HFF-Myc (cell line): ENCODE measurements at regions not wholly inside any gene's neighbourhood (a gene's known extent, or its start where the extent isn't known, plus 50 kb on each side); places are given as distances from the start of the nearest gene placed in this dataset.

Source experiments
- DNase-seq: peaks from one replicate; pipeline ENCODE4 v3.0.0-alpha.2; 2011; ENCODE audit warnings: low read depth; ENCODE audit errors: extremely low read depth
- H3K4me3 ChIP-seq: replicated peaks from 2 replicates; pipeline ENCODE4 v1.5.1; 2011; ENCODE audit warnings: low read depth, mild to moderate bottlenecking, control low read depth, low read length
- TF ChIP-seq, protein P1 (sequence below): IDR thresholded peaks from 2 replicates; pipeline ENCODE4 v1.5.1; 2012; ENCODE audit warnings: mild to moderate bottlenecking, low read depth, low read length, control low read depth; ENCODE audit errors: missing control alignments

DNA sequence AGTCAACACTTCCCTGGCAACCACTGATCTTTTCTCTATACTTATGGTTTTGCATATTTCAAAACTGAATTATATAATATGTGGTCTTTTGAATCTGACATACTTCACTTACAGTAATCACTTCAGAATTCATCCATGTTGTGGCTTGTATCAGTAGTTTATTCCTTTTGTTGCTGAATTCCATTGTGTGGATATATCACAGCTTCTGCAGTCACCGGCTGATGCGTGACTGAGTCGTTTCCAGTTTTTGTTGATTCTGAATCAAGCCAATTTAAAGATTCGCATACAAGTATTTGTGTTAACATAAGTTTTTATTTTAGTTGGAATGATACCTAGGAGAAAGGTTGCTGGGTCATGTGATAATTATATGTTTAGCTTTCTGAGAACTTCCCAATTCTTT, 672.5 kb upstream of the ANKRD30A start:
- no peak for DNase-seq
- TF ChIP-seq, protein P1, sequence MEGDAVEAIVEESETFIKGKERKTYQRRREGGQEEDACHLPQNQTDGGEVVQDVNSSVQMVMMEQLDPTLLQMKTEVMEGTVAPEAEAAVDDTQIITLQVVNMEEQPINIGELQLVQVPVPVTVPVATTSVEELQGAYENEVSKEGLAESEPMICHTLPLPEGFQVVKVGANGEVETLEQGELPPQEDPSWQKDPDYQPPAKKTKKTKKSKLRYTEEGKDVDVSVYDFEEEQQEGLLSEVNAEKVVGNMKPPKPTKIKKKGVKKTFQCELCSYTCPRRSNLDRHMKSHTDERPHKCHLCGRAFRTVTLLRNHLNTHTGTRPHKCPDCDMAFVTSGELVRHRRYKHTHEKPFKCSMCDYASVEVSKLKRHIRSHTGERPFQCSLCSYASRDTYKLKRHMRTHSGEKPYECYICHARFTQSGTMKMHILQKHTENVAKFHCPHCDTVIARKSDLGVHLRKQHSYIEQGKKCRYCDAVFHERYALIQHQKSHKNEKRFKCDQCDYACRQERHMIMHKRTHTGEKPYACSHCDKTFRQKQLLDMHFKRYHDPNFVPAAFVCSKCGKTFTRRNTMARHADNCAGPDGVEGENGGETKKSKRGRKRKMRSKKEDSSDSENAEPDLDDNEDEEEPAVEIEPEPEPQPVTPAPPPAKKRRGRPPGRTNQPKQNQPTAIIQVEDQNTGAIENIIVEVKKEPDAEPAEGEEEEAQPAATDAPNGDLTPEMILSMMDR: no peak
- no peak overlapping the region for H3K4me3 ChIP-seq

DNA sequence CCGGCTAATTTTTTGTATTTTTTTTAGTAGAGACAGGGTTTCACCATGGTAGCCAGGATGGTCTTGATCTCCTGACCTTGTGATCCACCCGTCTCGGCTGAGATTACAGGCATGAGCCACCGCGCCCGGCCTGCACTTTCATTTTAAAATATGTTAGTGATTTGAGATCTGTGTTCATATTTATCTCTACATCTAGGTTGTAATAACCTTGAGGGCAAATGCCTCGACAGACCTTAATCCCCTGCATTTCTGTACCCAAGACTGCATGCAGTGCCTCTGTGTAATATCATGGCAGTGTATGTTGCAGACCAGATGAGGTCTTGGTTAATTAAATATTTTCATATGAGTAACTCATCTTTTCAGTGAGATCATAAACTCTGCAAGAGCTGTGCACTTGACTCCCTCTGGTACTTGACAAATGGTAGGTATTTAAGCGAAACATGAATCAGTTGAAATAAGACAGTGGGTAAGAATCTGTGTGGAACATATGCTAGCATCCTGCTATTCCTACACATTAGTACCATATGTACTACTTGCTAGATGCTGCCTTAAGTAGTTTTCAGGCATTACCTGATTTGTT, 673.9 kb upstream of the ANKRD30A start:
- H3K4me3 ChIP-seq: no peak overlapping the region
- TF ChIP-seq, protein P1: no peak
- no peak for DNase-seq

GRCh38 chr10:36450380-36450779, 675.0 kb upstream of the ANKRD30A start:
- TF ChIP-seq, protein P1: no peak
- no peak overlapping the region for H3K4me3 ChIP-seq
- DNase-seq: no peak

- TF ChIP-seq, protein P1: no peak
- no peak overlapping the region for H3K4me3 ChIP-seq
- no peak for DNase-seq
Observed at GRCh38 chr10:36448760-36449691, 676.4 kb upstream of the ANKRD30A start.

DNA sequence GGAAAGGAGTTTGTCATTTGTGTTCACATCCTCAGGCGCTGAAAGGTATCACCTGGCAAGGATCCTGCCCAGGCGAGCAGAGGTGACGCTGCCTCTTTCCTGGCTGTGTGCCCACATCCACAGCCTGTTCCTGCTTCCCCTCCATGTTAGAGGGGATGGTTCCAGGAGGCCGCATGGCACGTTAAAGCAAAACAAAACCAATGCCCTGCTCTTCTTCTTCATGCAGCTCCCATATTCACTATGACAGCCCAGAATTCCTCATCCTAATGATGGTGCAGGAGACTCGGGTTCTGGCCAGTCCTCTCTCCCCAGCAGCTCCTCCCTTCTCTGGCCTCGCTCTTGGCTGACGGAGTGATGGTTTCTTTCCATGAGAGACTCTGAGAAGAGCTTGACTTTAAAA, 678.5 kb upstream of the ANKRD30A start:
- no peak overlapping the region for H3K4me3 ChIP-seq
- no peak for DNase-seq
- TF ChIP-seq, protein P1: no peak

- no peak for DNase-seq
- TF ChIP-seq, protein P1: no peak
- no peak overlapping the region for H3K4me3 ChIP-seq
Observed at GRCh38 chr10:36443233-36443632, 682.2 kb upstream of the ANKRD30A start.
